SKM-1 (cell line): ENCODE measurements at regions not wholly inside any gene's neighbourhood (a gene's known extent, or its start where the extent isn't known, plus 50 kb on each side); places are given as distances from the start of the nearest gene placed in this dataset.

ENCODE experiments used
- DNase-seq: peaks from one replicate; lab custom pipeline; 2025; ENCODE audit not compliant: unreplicated experiment; lab: John Stamatoyannopoulos, UW

GRCh38 chr15:70493376-70493775 lies 270.0 kb downstream of the UACA start:
- no peak for DNase-seq

GRCh38 chr15:70492240-70493177 lies 270.8 kb downstream of the UACA start:
- DNase-seq = peak; percentile 88

GRCh38 chr15:70491641-70492040 lies 271.7 kb downstream of the UACA start:
- DNase-seq = no peak

GRCh38 chr15:70491201-70491621 lies 272.1 kb downstream of the UACA start:
- no peak for DNase-seq

GRCh38 chr15:70490838-70491155 lies 272.6 kb downstream of the UACA start:
- no peak for DNase-seq

GRCh38 chr15:70490148-70490837 lies 273.1 kb downstream of the UACA start:
- DNase-seq = no peak

GRCh38 chr15:70488941-70489848 lies 274.2 kb downstream of the UACA start:
- DNase-seq = no peak

GRCh38 chr15:70488002-70488605 lies 275.3 kb downstream of the UACA start:
- DNase-seq = peak; percentile 63

GRCh38 chr15:70487387-70487740 lies 276.0 kb downstream of the UACA start:
- no peak for DNase-seq

- DNase-seq = peak; percentile 99
Observed at GRCh38 chr15:70486451-70487386, 276.6 kb downstream of the UACA start.

GRCh38 chr15:70486012-70486411 lies 277.3 kb downstream of the UACA start:
- DNase-seq = no peak

GRCh38 chr15:70484993-70485392 lies 278.4 kb downstream of the UACA start:
- no peak for DNase-seq

- no peak for DNase-seq
Observed at GRCh38 chr15:70483513-70483912, 279.8 kb downstream of the UACA start.

- peak; percentile 32 for DNase-seq
Observed at GRCh38 chr15:70480196-70480856, 283.0 kb downstream of the UACA start.

GRCh38 chr15:70479785-70480184 lies 283.6 kb downstream of the UACA start:
- no peak for DNase-seq

GRCh38 chr15:70479056-70479455 lies 284.3 kb downstream of the UACA start:
- no peak for DNase-seq

GRCh38 chr15:70478251-70478990 lies 284.9 kb downstream of the UACA start:
- DNase-seq = no peak

GRCh38 chr15:70477750-70478250 lies 285.6 kb downstream of the UACA start:
- no peak for DNase-seq
